K562 (cell line): ENCODE measurements at regions not wholly inside any gene's neighbourhood (a gene's known extent, or its start where the extent isn't known, plus 50 kb on each side); places are given as distances from the start of the nearest gene placed in this dataset.

Experiments
- CEBPG ChIP-seq, 3 experiments: fragments of 200-800 bp in 1 of 3; sonication (Bioruptor generic) in 1 of 3; sonication (generic) in 1 of 3; formaldehyde crosslinking in 1 of 3; IDR thresholded peaks in 2 of 3; conservative IDR thresholded peaks in 1 of 3; 2 replicates each; pipeline versions ENCODE4 v1.6.1 to v1.8.0; 2016 to 2022; ENCODE audit warnings: missing compliant biosample characterization in 2 of 3, missing genetic modification characterization in 2 of 3, mild to moderate bottlenecking in 1 of 3, missing genetic modification reagents in 1 of 3
- IRF9 ChIP-seq: fragments of 450-650 bp; IDR thresholded peaks from 2 replicates; pipeline ENCODE4 v1.6.1; 2016; ENCODE audit warnings: missing biosample characterization, missing genetic modification characterization
- PTTG1 ChIP-seq: fragments of 450-650 bp; IDR thresholded peaks from 2 replicates; pipeline ENCODE4 v1.6.1; 2016; ENCODE audit warnings: low read depth, mild to moderate bottlenecking, missing genetic modification characterization, missing compliant biosample characterization
- SAFB2 ChIP-seq: fragments of 200-400 bp; formaldehyde crosslinking; IDR thresholded peaks from 2 replicates; pipeline ENCODE4 v1.6.1; 2018; ENCODE audit warnings: borderline replicate concordance, low read length, low read depth, moderate library complexity; ENCODE audit not compliant: severe bottlenecking
- STAG1 ChIP-seq: sonication (generic); formaldehyde crosslinking; IDR thresholded peaks from 2 replicates; pipeline ENCODE4 v1.5.0; 2020; ENCODE audit warnings: missing genetic modification reagents, borderline replicate concordance
- TAF7 ChIP-seq: fragments of 450-650 bp; IDR thresholded peaks from 2 replicates; pipeline ENCODE4 v1.6.1; 2016; ENCODE audit warnings: missing genetic modification characterization, missing compliant biosample characterization
- TBP ChIP-seq: optimal IDR thresholded peaks from 2 replicates; pipeline ENCODE3; 2011; ENCODE audit warnings: low read depth, low read length, improper control_type of control experiment
- ZNF707 ChIP-seq: fragments of 250-450 bp; sonication (Bioruptor Pico); conservative IDR thresholded peaks from 2 replicates; pipeline ENCODE4 v1.8.0; 2022; ENCODE audit warnings: inconsistent platforms, mild to moderate bottlenecking, moderate library complexity
- TF ChIP-seq, protein P1 (sequence below), 3 experiments: IDR thresholded peaks in 2 of 3; conservative IDR thresholded peaks in 1 of 3; 2 replicates each; pipeline ENCODE4 v1.5.1; 2011 to 2012; ENCODE audit warnings: low read length in 3 of 3, mild to moderate bottlenecking in 3 of 3, control low read depth in 2 of 3, improper control_type of control experiment in 1 of 3, inconsistent platforms in 1 of 3, low read depth in 1 of 3, mixed read lengths in 1 of 3, moderate library complexity in 1 of 3; ENCODE audit not compliant: insufficient read depth in 2 of 3
- TF ChIP-seq, protein P2 (sequence below): sonication (generic); formaldehyde crosslinking; IDR thresholded peaks from 2 replicates; pipeline ENCODE4 v1.8.1; 2022; ENCODE audit warnings: missing genetic modification reagents

- TF ChIP-seq SAFB2: no peak
- no peak for TF ChIP-seq CEBPG (CRISPR knock-in tag; IDR thresholded peaks at IDR 0.05)
- TF ChIP-seq CEBPG (tag; conservative IDR thresholded peaks at IDR 0.05 in 1 of 2, IDR thresholded peaks at IDR 0.05 in 1 of 2): no peak
- no peak for TF ChIP-seq STAG1 (CRISPR knock-in tag)
- TF ChIP-seq, protein P1, sequence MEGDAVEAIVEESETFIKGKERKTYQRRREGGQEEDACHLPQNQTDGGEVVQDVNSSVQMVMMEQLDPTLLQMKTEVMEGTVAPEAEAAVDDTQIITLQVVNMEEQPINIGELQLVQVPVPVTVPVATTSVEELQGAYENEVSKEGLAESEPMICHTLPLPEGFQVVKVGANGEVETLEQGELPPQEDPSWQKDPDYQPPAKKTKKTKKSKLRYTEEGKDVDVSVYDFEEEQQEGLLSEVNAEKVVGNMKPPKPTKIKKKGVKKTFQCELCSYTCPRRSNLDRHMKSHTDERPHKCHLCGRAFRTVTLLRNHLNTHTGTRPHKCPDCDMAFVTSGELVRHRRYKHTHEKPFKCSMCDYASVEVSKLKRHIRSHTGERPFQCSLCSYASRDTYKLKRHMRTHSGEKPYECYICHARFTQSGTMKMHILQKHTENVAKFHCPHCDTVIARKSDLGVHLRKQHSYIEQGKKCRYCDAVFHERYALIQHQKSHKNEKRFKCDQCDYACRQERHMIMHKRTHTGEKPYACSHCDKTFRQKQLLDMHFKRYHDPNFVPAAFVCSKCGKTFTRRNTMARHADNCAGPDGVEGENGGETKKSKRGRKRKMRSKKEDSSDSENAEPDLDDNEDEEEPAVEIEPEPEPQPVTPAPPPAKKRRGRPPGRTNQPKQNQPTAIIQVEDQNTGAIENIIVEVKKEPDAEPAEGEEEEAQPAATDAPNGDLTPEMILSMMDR (IDR thresholded peaks at IDR 0.05 in 2 of 3, conservative IDR thresholded peaks at IDR 0.05 in 1 of 3; ENCODE audit: insufficient read depth in 2 of 3, low read depth in 1 of 3, low read length in 3 of 3): no peak
- no peak for TF ChIP-seq ZNF707
- no peak for TF ChIP-seq TAF7 (tag)
- no peak for TF ChIP-seq PTTG1 (tag)
- TF ChIP-seq, protein P2, sequence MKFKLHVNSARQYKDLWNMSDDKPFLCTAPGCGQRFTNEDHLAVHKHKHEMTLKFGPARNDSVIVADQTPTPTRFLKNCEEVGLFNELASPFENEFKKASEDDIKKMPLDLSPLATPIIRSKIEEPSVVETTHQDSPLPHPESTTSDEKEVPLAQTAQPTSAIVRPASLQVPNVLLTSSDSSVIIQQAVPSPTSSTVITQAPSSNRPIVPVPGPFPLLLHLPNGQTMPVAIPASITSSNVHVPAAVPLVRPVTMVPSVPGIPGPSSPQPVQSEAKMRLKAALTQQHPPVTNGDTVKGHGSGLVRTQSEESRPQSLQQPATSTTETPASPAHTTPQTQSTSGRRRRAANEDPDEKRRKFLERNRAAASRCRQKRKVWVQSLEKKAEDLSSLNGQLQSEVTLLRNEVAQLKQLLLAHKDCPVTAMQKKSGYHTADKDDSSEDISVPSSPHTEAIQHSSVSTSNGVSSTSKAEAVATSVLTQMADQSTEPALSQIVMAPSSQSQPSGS (CRISPR knock-in tag): no peak
- no peak for TF ChIP-seq TBP
- no peak for TF ChIP-seq IRF9 (tag)
Measured at GRCh38 chr7:153701678-153702077, 350.5 kb upstream of the DPP6 start.
